ENCODE measurements at regions not wholly inside any gene's neighbourhood (a gene's known extent, or its start where the extent isn't known, plus 50 kb on each side); places are given as distances from the start of the nearest gene placed in this dataset.

GRCh38 chr20:6942266-6942665, 174.8 kb downstream of the BMP2 start:
- no peak overlapping the region for H3K4ac ChIP-seq (ENCODE audit: low read depth, low read length)
- in situ Hi-C loops (cut with MboI; ENCODE audit: low sequenced_read_pairs): no loop called here
- intact Hi-C loops (cut with micrococcal nuclease): no loop called here

More at GRCh38 chr20:6942266-6942665, 174.8 kb downstream of the BMP2 start:
- Histone ChIP-seq H3K4me2 (ENCODE audit: low read depth, low read length) (no peak overlapping the region), H3K23ac (ENCODE audit: low read depth, low read length) (no peak overlapping the region), H3K36me3 (ENCODE audit: control insufficient read depth, insufficient read depth, low read length) (no peaks in the 10 kb centered on the region), H3K9me1 (ENCODE audit: insufficient read depth, low read length) (no peaks in the 10 kb centered on the region), H4K20me1 (ENCODE audit: insufficient read depth, low read length) (no peaks in the 10 kb centered on the region), H4K8ac (ENCODE audit: low read depth in 2 of 2, low read length in 2 of 2) (no peak overlapping the region), H2BK15ac (ENCODE audit: low read depth, low read length) (no peak overlapping the region), H3K9me3 (ENCODE audit: control insufficient read depth, insufficient read depth, low read length) (no peaks in the 10 kb centered on the region), H4K5ac (ENCODE audit: low read depth, low read length) (no peak overlapping the region), H3K14ac (replicated peaks; ENCODE audit: low read depth, low read length) (no peak overlapping the region), H3K9ac (ENCODE audit: low read depth, low read length) (no peak overlapping the region), H3K18ac (ENCODE audit: low read depth, low read length) (no peak overlapping the region), H2AK5ac (ENCODE audit: low read depth, low read length) (no peak overlapping the region), H3K27ac (ENCODE audit: insufficient read depth, low read length) (no peak overlapping the region), H3K56ac (ENCODE audit: extremely low read depth, insufficient read depth, low read length) (no peak overlapping the region), H2BK5ac (ENCODE audit: low read depth, low read length, poor library complexity, severe bottlenecking) (no peak overlapping the region), H3K27me3 (ENCODE audit: control insufficient read depth, insufficient read depth, low read length) (no peaks in the 10 kb centered on the region), H3K4me1 (ENCODE audit: control insufficient read depth, insufficient read depth, low read length) (no peaks in the 10 kb centered on the region), H3K79me1 (ENCODE audit: low read depth in 1 of 2, low read length in 2 of 2) (no peaks in the 10 kb centered on the region), H4K91ac (ENCODE audit: insufficient read depth, low read depth, low read length) (no peak overlapping the region), H2BK20ac (ENCODE audit: low read depth, low read length) (no peak overlapping the region), H2BK120ac (ENCODE audit: low read depth, low read length) (no peak overlapping the region), H3K4me3 (ENCODE audit: insufficient read depth, low read depth, low read length) (no peak overlapping the region), H2AK9ac (replicated peaks; ENCODE audit: low read depth, low read length, poor library complexity) (no peak overlapping the region), H2AFZ (replicated peaks; ENCODE audit: low read length, poor library complexity) (no peak overlapping the region)
- no peak for TF ChIP-seq NFE2L2 (IDR thresholded peaks at IDR 0.05; ENCODE audit: low read depth, low read length)
- no peak for TF ChIP-seq RAD21 (IDR thresholded peaks at IDR 0.05; ENCODE audit: low read length)
- no peak for TF ChIP-seq CTCF (conservative IDR thresholded peaks at IDR 0.05; ENCODE audit: low read depth, low read length)
- no peak for DNase-seq
- dilution Hi-C loops (cut with HindIII; ENCODE audit: low sequenced_read_pairs, unreplicated experiment): no loop called here
- CTCF ChIA-PET: no interaction called here
- no peak for ATAC-seq (ENCODE audit: low read depth)
- WGBS, 2 experiments (ENCODE audit: extremely low coverage in 2 of 2, insufficient read length in 1 of 2): no CpG with 5 or more reads among the region's 3 CpGs
- no TSS peak for BruUV-seq (replicated peaks)
- POLR2A ChIA-PET (ENCODE audit: unreplicated experiment): no interaction called here
